ENCODE measurements at regions not wholly inside any gene's neighbourhood (a gene's known extent, or its start where the extent isn't known, plus 50 kb on each side); places are given as distances from the start of the nearest gene placed in this dataset.
"Not testable (repeated sequence)": the region's sequence is repeated elsewhere in the genome, so short reads cannot be mapped to it uniquely, and the experiment has no call there.

GRCh38 chr2:210888035-210888434 lies 331.6 kb downstream of the CPS1 start:
- Mint-ChIP-seq H3K4me3 (no peak overlapping the region), H3K27ac (no peak overlapping the region), H3K9me3 (peaks cover 0 to 9% of the 10 kb centered on the region in 2 donors), H3K4me1 (no peaks in the 10 kb centered on the region), H3K36me3 (no peaks in the 10 kb centered on the region), H3K27me3 (no peaks in the 10 kb centered on the region)
- no peak for DNase-seq
- no peak for ATAC-seq (replicated peaks)

- no peak for DNase-seq
- H3K4me1 Mint-ChIP-seq: no peaks in the 10 kb centered on the region
- ATAC-seq (replicated peaks): no peak
- no peaks in the 10 kb centered on the region for H3K27me3 Mint-ChIP-seq
- H3K36me3 Mint-ChIP-seq: no peaks in the 10 kb centered on the region
- H3K27ac Mint-ChIP-seq: no peak overlapping the region
- peaks cover 0 to 8% of the 10 kb centered on the region in 2 donors for H3K9me3 Mint-ChIP-seq
- H3K4me3 Mint-ChIP-seq: no peak overlapping the region
Measured at GRCh38 chr2:210895132-210895531, 338.7 kb downstream of the CPS1 start.

- Mint-ChIP-seq H3K27me3 (no peaks in the 10 kb centered on the region), H3K36me3 (no peaks in the 10 kb centered on the region), H3K27ac (no peak overlapping the region), H3K4me1 (no peaks in the 10 kb centered on the region), H3K4me3 (no peak overlapping the region), H3K9me3 (no peaks in the 10 kb centered on the region)
- DNase-seq (no peak), ATAC-seq (replicated peaks) (no peak)
Measured at GRCh38 chr2:210899131-210899530, 342.7 kb downstream of the CPS1 start.

GRCh38 chr2:210901326-210901725 lies 344.9 kb downstream of the CPS1 start:
- Mint-ChIP-seq H3K4me1 (no peaks in the 10 kb centered on the region), H3K36me3 (no peaks in the 10 kb centered on the region), H3K9me3 (no peaks in the 10 kb centered on the region), H3K27ac (peak overlapping the region; percentile 15), H3K4me3 (no peak overlapping the region), H3K27me3 (no peaks in the 10 kb centered on the region)
- no peak for DNase-seq
- ATAC-seq (replicated peaks): no peak

- H3K27me3 Mint-ChIP-seq: no peaks in the 10 kb centered on the region
- DNase-seq: no peak
- no peak for ATAC-seq (replicated peaks)
- no peak overlapping the region for H3K4me3 Mint-ChIP-seq
- no peak overlapping the region for H3K27ac Mint-ChIP-seq
- peaks cover 7 to 11% of the 10 kb centered on the region in 2 donors for H3K9me3 Mint-ChIP-seq
- no peaks in the 10 kb centered on the region for H3K4me1 Mint-ChIP-seq
- no peaks in the 10 kb centered on the region for H3K36me3 Mint-ChIP-seq
Measured at GRCh38 chr2:210912779-210913178, 356.4 kb downstream of the CPS1 start.

- no peaks in the 10 kb centered on the region for H3K4me1 Mint-ChIP-seq
- no peaks in the 10 kb centered on the region for H3K27me3 Mint-ChIP-seq
- H3K9me3 Mint-ChIP-seq: peaks cover 6 to 11% of the 10 kb centered on the region in 2 donors
- no peak for ATAC-seq (replicated peaks)
- no peaks in the 10 kb centered on the region for H3K36me3 Mint-ChIP-seq
- H3K27ac Mint-ChIP-seq: no peak overlapping the region
- DNase-seq: no peak
- no peak overlapping the region for H3K4me3 Mint-ChIP-seq
Measured at GRCh38 chr2:210913461-210913860, 357.1 kb downstream of the CPS1 start.

GRCh38 chr2:210915912-210916311 lies 359.5 kb downstream of the CPS1 start:
- Mint-ChIP-seq H3K4me3 (no peak overlapping the region), H3K9me3 (peaks cover 4 to 6% of the 10 kb centered on the region in 2 donors), H3K36me3 (no peaks in the 10 kb centered on the region), H3K4me1 (no peaks in the 10 kb centered on the region), H3K27ac (no peak overlapping the region), H3K27me3 (no peaks in the 10 kb centered on the region)
- ATAC-seq (replicated peaks) (no peak), DNase-seq (no peak)

GRCh38 chr2:210917465-210917864 lies 361.1 kb downstream of the CPS1 start:
- Mint-ChIP-seq H3K36me3 (no peaks in the 10 kb centered on the region), H3K4me3 (no peak overlapping the region)

GRCh38 chr2:210919128-210919527 lies 362.7 kb downstream of the CPS1 start:
- no peaks in the 10 kb centered on the region for H3K27me3 Mint-ChIP-seq
- no peak for ATAC-seq (replicated peaks)
- DNase-seq: no peak
- no peak overlapping the region for H3K27ac Mint-ChIP-seq
- no peak overlapping the region for H3K4me3 Mint-ChIP-seq
- no peaks in the 10 kb centered on the region for H3K4me1 Mint-ChIP-seq
- no peaks in the 10 kb centered on the region for H3K36me3 Mint-ChIP-seq
- H3K9me3 Mint-ChIP-seq: peaks cover 0 to 3% of the 10 kb centered on the region in 2 donors

More at GRCh38 chr2:210917465-210917864, 361.1 kb downstream of the CPS1 start:
- Mint-ChIP-seq H3K27me3 (no peaks in the 10 kb centered on the region), H3K9me3 (peaks cover 4 to 7% of the 10 kb centered on the region in 2 donors), H3K4me1 (no peaks in the 10 kb centered on the region), H3K27ac (no peak overlapping the region)
- no peak for ATAC-seq (replicated peaks)
- no peak for DNase-seq

GRCh38 chr2:210922419-210922818 lies 366.0 kb downstream of the CPS1 start:
- peaks cover 0 to 3% of the 10 kb centered on the region in 2 donors for H3K9me3 Mint-ChIP-seq
- no peaks in the 10 kb centered on the region for H3K27me3 Mint-ChIP-seq
- H3K4me3 Mint-ChIP-seq: no peak overlapping the region
- no peak overlapping the region for H3K27ac Mint-ChIP-seq
- DNase-seq: no peak
- H3K4me1 Mint-ChIP-seq: no peaks in the 10 kb centered on the region
- ATAC-seq (replicated peaks): no peak
- H3K36me3 Mint-ChIP-seq: no peaks in the 10 kb centered on the region

- ATAC-seq (replicated peaks) (no peak), DNase-seq (no peak)
- H3K36me3 Mint-ChIP-seq: no peaks in the 10 kb centered on the region
- no peaks in the 10 kb centered on the region for H3K4me1 Mint-ChIP-seq
- no peak overlapping the region for H3K4me3 Mint-ChIP-seq
- no peaks in the 10 kb centered on the region for H3K9me3 Mint-ChIP-seq
- H3K27me3 Mint-ChIP-seq: no peaks in the 10 kb centered on the region
- no peak overlapping the region for H3K27ac Mint-ChIP-seq
Measured at GRCh38 chr2:210928714-210929113, 372.3 kb downstream of the CPS1 start.

- Mint-ChIP-seq H3K4me3 (no peak overlapping the region), H3K4me1 (no peaks in the 10 kb centered on the region), H3K27ac (no peak overlapping the region), H3K36me3 (no peaks in the 10 kb centered on the region), H3K9me3 (peaks cover 4% of the 10 kb centered on the region in 2 donors), H3K27me3 (no peaks in the 10 kb centered on the region)
- ATAC-seq (replicated peaks) (no peak), DNase-seq (no peak)
Measured at GRCh38 chr2:210938228-210938627, 381.8 kb downstream of the CPS1 start.

GRCh38 chr2:210946395-210946794 lies 390.0 kb downstream of the CPS1 start:
- no peaks in the 10 kb centered on the region for H3K27me3 Mint-ChIP-seq
- H3K27ac Mint-ChIP-seq: no peak overlapping the region
- peaks cover 0 to 3% of the 10 kb centered on the region in 2 donors for H3K9me3 Mint-ChIP-seq
- DNase-seq (no peak), ATAC-seq (replicated peaks) (no peak)
- no peaks in the 10 kb centered on the region for H3K36me3 Mint-ChIP-seq
- no peaks in the 10 kb centered on the region for H3K4me1 Mint-ChIP-seq
- H3K4me3 Mint-ChIP-seq: no peak overlapping the region

GRCh38 chr2:210950434-210951060 lies 394.1 kb downstream of the CPS1 start:
- ATAC-seq (replicated peaks); H3K27ac Mint-ChIP-seq; H3K9me3 Mint-ChIP-seq: not testable (repeated sequence)

GRCh38 chr2:210954386-210954907 lies 398.0 kb downstream of the CPS1 start:
- no peaks in the 10 kb centered on the region for H3K36me3 Mint-ChIP-seq
- H3K27ac Mint-ChIP-seq: no peak overlapping the region
- H3K9me3 Mint-ChIP-seq: no peaks in the 10 kb centered on the region
- no peak for DNase-seq
- H3K4me1 Mint-ChIP-seq: no peaks in the 10 kb centered on the region
- no peak overlapping the region for H3K4me3 Mint-ChIP-seq
- ATAC-seq (replicated peaks): no peak
- H3K27me3 Mint-ChIP-seq: no peaks in the 10 kb centered on the region

More at GRCh38 chr2:210950434-210951060, 394.1 kb downstream of the CPS1 start:
- not testable (repeated sequence) for H3K36me3 Mint-ChIP-seq, H3K4me3 Mint-ChIP-seq, H3K27me3 Mint-ChIP-seq, H3K4me1 Mint-ChIP-seq, DNase-seq
